ENCODE measurements at regions not wholly inside any gene's neighbourhood (a gene's known extent, or its start where the extent isn't known, plus 50 kb on each side); places are given as distances from the start of the nearest gene placed in this dataset.

GRCh38 chr13:26988059-26988769 lies 183.4 kb downstream of the USP12 start:
- no peaks in the 10 kb centered on the region for H3K9me3 ChIP-seq (replicated peaks; ENCODE audit: control insufficient read depth, insufficient read depth, low read length)
- FAIRE-seq (no peak), ATAC-seq (no peak), DNase-seq (ENCODE audit: low read depth, low spot score) (no peak)
- H3K27ac ChIP-seq (ENCODE audit: control insufficient read depth, insufficient read depth) = no peak overlapping the region
- CTCF ChIA-PET = interaction anchor here (0.7 to 4.9 kb wide), 6 partner anchors 9 to 372 kb away, joined by 3 to 147 read pairs (median 5); no protein-coding TSS in a partner anchor
- H3K27me3 ChIP-seq (replicated peaks in 1 of 2; ENCODE audit: control insufficient read depth in 2 of 2, insufficient read depth in 2 of 2, low read length in 1 of 2) = no peaks in the 10 kb centered on the region
- H4K20me1 ChIP-seq (ENCODE audit: control insufficient read depth, insufficient read depth) = no peaks in the 10 kb centered on the region
- BruUV-seq (replicated peaks) = no TSS peak
- H3K9ac ChIP-seq (ENCODE audit: control insufficient read depth, insufficient read depth, low read length) = no peak overlapping the region
- intact Hi-C loops (cut with micrococcal nuclease; ENCODE audit: unreplicated experiment) (loop anchor here (5.0 to 10.0 kb wide), 3 partner anchors 187 to 997 kb away; partner anchors contain the start of genes URAD and USP12), in situ Hi-C loops (cut with MboI) (loop anchor here (5.0 to 10.0 kb wide), 3 partner anchors 294 to 997 kb away; partner anchors contain the start of gene URAD)
- SMC1A ChIA-PET (ENCODE audit: uncharacterized antibody, unreplicated experiment) = interaction anchor here (0.6 to 3.6 kb wide), 10 partner anchors 14 to 838 kb away, joined by 3 to 25 read pairs (median 4); no protein-coding TSS in a partner anchor
- H3K4me2 ChIP-seq (ENCODE audit: control insufficient read depth, insufficient read depth) = no peak overlapping the region
- H3K36me3 ChIP-seq (ENCODE audit: control insufficient read depth in 2 of 2, insufficient read depth in 2 of 2, low read length in 1 of 2) = no peaks in the 10 kb centered on the region
- POLR2A ChIA-PET = interaction anchor here (0.5 kb wide), 1 partner anchor 952 kb away, joined by 11 read pairs; no protein-coding TSS in a partner anchor
- TF ChIP-seq LARP7 (IDR thresholded peaks at IDR 0.05) = no peak
- no peak for TF ChIP-seq ZBTB4 (CRISPR knock-in tag; IDR thresholded peaks at IDR 0.05)
- TF ChIP-seq POLR2AphosphoS2 (IDR thresholded peaks at IDR 0.05; ENCODE audit: low read depth, low read length) = no peak
- no peak for TF ChIP-seq BACH1 (IDR thresholded peaks at IDR 0.05; ENCODE audit: borderline replicate concordance)
- TF ChIP-seq EZH2 (IDR thresholded peaks at IDR 0.05; ENCODE audit: borderline replicate concordance, control insufficient read depth, low read depth, low read length) = no peak
- no peak for TF ChIP-seq TARDBP (IDR thresholded peaks at IDR 0.05; ENCODE audit: borderline replicate concordance)
- TF ChIP-seq RAD21 (IDR thresholded peaks at IDR 0.05; ENCODE audit: insufficient read depth, low read depth, low read length) = no peak
- TF ChIP-seq SUZ12 (IDR thresholded peaks at IDR 0.05; ENCODE audit: unreplicated experiment) = no peak
- no peak for TF ChIP-seq RB1 (IDR thresholded peaks at IDR 0.05; ENCODE audit: borderline replicate concordance)
- no peaks in the 10 kb centered on the region for H3K79me2 ChIP-seq (ENCODE audit: control insufficient read depth, insufficient read depth, low read length)
- RAD21 ChIA-PET (ENCODE audit: unreplicated experiment) = interaction anchor here (1.7 to 1.9 kb wide), 2 partner anchors 296 to 370 kb away, joined by 5 to 6 read pairs; no protein-coding TSS in a partner anchor
- no peak overlapping the region for H3K4me3 ChIP-seq
- no peaks in the 10 kb centered on the region for H3K4me1 ChIP-seq (ENCODE audit: control insufficient read depth, insufficient read depth, low read length)
- WGBS (ENCODE audit: insufficient coverage, insufficient replicate concordance, low lambda C conversion rate, missing lambda C conversion rate) = 70% methylated on average over 6 of the region's 6 CpGs
- no peak overlapping the region for H2AFZ ChIP-seq (ENCODE audit: control insufficient read depth, low read depth, low read length)

Measured in GM12878 (cell line).